KOPT-K1 (cell line): ENCODE measurements at regions not wholly inside any gene's neighbourhood (a gene's known extent, or its start where the extent isn't known, plus 50 kb on each side); places are given as distances from the start of the nearest gene placed in this dataset.
A peak's percentile ranks its signal among the peaks of the same experiment; 100 is the strongest.
"Not testable (repeated sequence)": the region's sequence is repeated elsewhere in the genome, so short reads cannot be mapped to it uniquely, and the experiment has no call there.

Source experiments
- H3K27ac ChIP-seq: fragments of 200-600 bp; sonication (generic); 2 replicates; pipeline ENCODE4 v1.5.1; 2016; ENCODE audit warnings: antibody characterized with exemption, mild to moderate bottlenecking, low read depth, low read length; ENCODE audit not compliant: poor library complexity, severe bottlenecking
- H3K36me3 ChIP-seq: fragments of 200-600 bp; sonication (generic); 2 replicates; pipeline ENCODE4 v1.5.1; 2017; ENCODE audit warnings: antibody characterized with exemption, mild to moderate bottlenecking, low read length, moderate library complexity; ENCODE audit not compliant: insufficient read depth
- H3K9me3 ChIP-seq: fragments of 200-600 bp; sonication (generic); 2 replicates; pipeline ENCODE4 v1.5.1; 2017; ENCODE audit warnings: antibody characterized with exemption, low read length, mild to moderate bottlenecking; ENCODE audit not compliant: insufficient read depth, poor library complexity, severe bottlenecking

DNA sequence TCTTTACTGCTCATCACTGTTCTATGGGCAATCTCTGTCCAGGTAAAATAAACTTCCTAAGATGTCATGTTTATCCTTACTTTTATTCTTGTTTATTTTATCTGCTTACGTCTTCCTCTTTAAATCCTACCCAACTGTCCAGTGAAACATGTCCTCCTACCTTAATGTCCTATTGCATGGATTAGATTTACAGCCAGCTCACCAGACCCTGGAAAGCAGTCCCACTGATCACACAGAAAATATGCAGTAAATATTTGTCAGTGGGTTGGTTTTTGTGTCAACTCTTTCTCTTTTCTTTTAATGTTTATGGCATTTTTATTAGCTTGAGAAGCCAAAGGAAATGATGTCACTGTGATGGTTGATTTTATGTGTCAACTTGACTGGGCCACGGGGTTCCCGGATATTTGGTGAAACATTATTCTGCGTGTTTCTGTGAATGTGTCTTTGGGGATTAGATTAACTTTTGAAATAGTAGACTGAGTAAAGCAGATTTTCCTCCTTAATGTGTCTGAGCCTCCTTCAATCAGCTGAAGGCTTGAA is 258.3 kb downstream of the SRGAP2C start:
- Histone ChIP-seq H3K36me3 (no peaks in the 10 kb centered on the region), H3K27ac (no peak overlapping the region), H3K9me3 (no peaks in the 10 kb centered on the region)

DNA sequence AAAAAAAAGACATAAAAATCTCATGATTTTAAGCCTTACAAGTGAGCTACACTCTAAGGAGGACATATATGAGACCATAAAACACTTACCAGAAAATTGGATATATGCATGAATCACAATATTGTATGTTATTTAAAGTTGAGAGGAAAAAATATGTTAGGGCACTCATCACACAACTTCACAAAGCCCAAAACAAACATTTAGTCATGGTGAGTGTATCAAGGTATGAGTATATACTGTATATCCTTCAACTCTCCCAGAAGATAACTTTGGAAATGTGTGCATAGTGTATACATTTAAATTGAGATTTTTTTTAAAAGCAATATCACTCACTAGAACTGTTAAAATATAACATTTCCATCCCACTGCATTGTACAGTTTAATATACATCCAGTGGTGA is 259.3 kb downstream of the SRGAP2C start:
- Histone ChIP-seq H3K36me3 (no peaks in the 10 kb centered on the region), H3K27ac (no peak overlapping the region), H3K9me3 (no peaks in the 10 kb centered on the region)

DNA sequence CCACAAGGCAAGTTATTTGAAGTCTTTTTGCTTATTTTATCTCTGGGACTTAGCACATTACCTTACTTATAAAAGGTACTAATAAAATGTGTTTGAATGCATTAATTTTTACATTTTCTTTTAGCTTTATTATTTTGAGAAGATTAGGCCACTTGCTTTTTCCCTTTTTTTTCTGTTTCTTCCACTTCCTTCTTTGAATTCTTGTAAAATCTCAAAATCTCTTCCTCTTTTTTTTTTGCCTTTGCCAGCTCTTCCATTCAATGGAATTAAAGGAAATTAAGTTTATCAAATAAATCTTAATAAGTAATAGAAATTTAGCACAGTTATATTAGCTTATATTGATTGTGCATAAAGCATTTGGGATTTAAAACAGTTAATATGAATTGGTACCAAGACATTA is 260.9 kb downstream of the SRGAP2C start:
- Histone ChIP-seq H3K36me3 (no peaks in the 10 kb centered on the region), H3K9me3 (no peaks in the 10 kb centered on the region), H3K27ac (no peak overlapping the region)

GRCh38 chr1:121447280-121447923 is 262.6 kb downstream of the SRGAP2C start:
- H3K9me3 ChIP-seq, H3K27ac ChIP-seq, H3K36me3 ChIP-seq: not testable (repeated sequence)

DNA sequence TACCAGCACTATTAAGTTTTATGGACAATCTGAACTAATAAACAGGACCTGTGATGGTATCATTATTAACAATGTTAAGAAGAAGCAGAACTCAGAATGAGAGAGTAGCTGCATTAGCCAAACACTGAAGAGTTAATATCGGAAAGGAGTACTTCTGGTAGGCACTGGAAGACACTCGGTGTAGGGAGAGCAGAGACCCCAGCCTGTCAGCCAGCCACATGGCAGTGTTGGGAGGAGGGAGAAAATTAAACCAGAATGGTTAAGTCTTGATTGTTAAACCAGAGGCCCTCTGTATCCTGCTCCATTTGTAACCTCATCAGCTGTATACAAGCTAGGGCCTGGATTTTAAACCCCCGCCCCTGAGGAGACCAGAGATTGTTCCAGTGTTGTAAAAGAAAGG is 263.3 kb downstream of the SRGAP2C start:
- H3K36me3 ChIP-seq, H3K9me3 ChIP-seq, H3K27ac ChIP-seq: not testable (repeated sequence)

DNA sequence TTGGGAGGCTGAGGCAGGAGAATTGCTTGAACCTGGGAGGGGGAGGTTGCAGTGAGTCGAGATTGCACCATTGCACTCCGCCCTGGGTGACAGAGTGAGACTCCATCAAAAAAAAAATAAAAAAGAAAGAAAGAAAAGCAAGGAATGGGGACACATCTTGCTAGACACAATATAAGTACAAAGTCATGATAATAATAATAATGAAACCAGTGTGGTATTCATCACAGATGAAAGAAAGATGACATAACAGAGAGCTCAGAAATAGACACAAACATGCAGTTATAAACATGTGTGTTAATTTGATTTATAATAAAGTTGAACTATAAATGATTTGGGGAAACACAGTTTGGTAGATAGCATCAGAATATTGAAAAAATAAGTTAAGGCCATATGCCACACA is 264.1 kb downstream of the SRGAP2C start:
- no peak overlapping the region for H3K27ac ChIP-seq
- no peaks in the 10 kb centered on the region for H3K9me3 ChIP-seq
- no peaks in the 10 kb centered on the region for H3K36me3 ChIP-seq

- Histone ChIP-seq H3K9me3 (no peaks in the 10 kb centered on the region), H3K36me3 (no peaks in the 10 kb centered on the region), H3K27ac (no peak overlapping the region)
Observed at GRCh38 chr1:121452484-121452883, 267.7 kb downstream of the SRGAP2C start.

DNA sequence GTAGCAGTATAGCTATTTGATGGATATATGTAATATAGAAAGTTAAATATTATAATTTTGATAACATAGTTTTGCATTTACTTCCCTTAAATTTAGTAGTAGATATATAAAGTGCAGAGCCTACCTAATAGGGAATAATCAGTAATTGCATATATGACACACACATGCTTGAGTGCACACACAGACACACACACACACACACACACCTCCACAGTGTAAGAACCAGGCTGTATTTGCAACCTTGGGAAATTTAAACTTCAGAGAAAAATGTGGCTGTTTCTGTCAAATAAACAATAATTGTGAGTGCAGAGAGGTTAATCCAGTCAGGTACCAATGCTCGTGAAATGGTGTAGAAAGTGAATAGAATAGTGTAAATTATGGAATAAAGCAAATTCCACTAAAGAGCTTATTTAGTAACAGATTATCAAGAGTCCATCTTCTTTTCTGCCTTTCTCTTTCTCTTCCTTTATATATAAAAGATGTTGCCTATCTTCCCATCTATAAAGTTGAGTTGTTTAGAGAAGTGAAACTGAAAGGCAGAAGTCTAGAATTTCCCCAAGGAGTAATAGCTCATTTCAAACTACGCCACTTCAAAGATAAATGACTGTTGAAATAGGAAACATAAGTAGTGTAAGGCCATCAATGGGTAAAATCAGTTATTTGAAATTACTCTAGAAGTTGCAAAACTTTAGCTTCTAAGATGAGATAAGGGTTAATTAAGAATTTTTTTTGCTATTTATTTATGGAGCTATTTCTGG is 273.7 kb downstream of the SRGAP2C start:
- Histone ChIP-seq H3K9me3 (no peaks in the 10 kb centered on the region), H3K36me3 (no peaks in the 10 kb centered on the region), H3K27ac (peak overlapping the region; percentile 70)

DNA sequence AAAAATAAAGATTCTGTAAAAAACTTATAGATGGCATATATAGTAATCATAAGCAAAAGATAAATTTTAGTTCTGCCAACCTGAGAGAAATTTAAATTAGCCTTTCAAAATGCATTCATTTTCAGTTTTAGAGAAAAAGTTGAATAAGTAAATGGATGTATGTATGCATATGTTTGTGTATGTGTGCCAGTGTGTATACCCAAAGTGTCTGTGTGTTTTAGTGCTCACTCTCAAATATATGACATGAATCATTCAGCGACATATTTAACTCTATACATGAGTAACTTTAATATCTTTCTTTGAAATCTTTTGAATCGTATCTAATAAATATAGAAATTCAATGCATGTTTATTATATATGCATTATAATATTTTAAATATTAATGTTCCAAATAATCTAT is 274.5 kb downstream of the SRGAP2C start:
- H3K9me3 ChIP-seq: no peaks in the 10 kb centered on the region
- peak overlapping the region; percentile 70 for H3K27ac ChIP-seq
- H3K36me3 ChIP-seq: no peaks in the 10 kb centered on the region

DNA sequence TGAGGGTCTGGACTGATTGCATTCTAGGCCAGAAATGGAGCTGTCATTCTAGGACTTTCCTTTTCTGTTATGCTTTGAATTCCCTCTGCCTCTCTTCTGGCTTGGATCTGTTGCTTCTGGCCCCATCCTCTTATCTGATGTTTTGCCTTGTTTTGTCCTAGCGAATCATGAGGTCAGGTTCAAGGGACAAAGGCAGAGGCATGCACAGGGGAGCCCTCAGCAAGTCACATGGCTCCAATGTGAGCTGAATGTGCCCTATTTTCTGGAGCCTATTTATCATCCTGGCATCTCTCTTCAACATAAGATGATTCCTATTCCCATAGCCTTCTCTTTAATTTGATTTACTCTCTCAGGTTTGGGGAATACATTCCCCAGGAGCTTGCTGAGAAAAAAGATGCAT is 284.6 kb downstream of the SRGAP2C start:
- not testable (repeated sequence) for H3K27ac ChIP-seq, H3K36me3 ChIP-seq
- peaks cover 16% of the 10 kb centered on the region for H3K9me3 ChIP-seq

- H3K9me3 ChIP-seq: peaks cover 16% of the 10 kb centered on the region
- not testable (repeated sequence) for H3K36me3 ChIP-seq
Observed at GRCh38 chr1:121470401-121470800, 285.6 kb downstream of the SRGAP2C start.

GRCh38 chr1:121471523-121471922 is 286.7 kb downstream of the SRGAP2C start:
- peaks cover 16% of the 10 kb centered on the region for H3K9me3 ChIP-seq
- no peaks in the 10 kb centered on the region for H3K36me3 ChIP-seq
- H3K27ac ChIP-seq: no peak overlapping the region

More at GRCh38 chr1:121470401-121470800, 285.6 kb downstream of the SRGAP2C start:
- not testable (repeated sequence) for H3K27ac ChIP-seq

- Histone ChIP-seq H3K27ac (no peak overlapping the region), H3K36me3 (no peaks in the 10 kb centered on the region), H3K9me3 (peaks cover 16% of the 10 kb centered on the region)
Observed at GRCh38 chr1:121472017-121472416, 287.2 kb downstream of the SRGAP2C start.

GRCh38 chr1:121483234-121483633 is 298.5 kb downstream of the SRGAP2C start:
- peaks cover 15% of the 10 kb centered on the region for H3K9me3 ChIP-seq

GRCh38 chr1:121483961-121484424 is 299.2 kb downstream of the SRGAP2C start:
- H3K36me3 ChIP-seq: no peaks in the 10 kb centered on the region

More at GRCh38 chr1:121483234-121483633, 298.5 kb downstream of the SRGAP2C start:
- Histone ChIP-seq H3K27ac (no peak overlapping the region), H3K36me3 (no peaks in the 10 kb centered on the region)

More at GRCh38 chr1:121483961-121484424, 299.2 kb downstream of the SRGAP2C start:
- Histone ChIP-seq H3K27ac (no peak overlapping the region), H3K9me3 (peaks cover 15% of the 10 kb centered on the region)
